Muscle layer of colon (tissue), 2 donors: ENCODE measurements at regions not wholly inside any gene's neighbourhood (a gene's known extent, or its start where the extent isn't known, plus 50 kb on each side); places are given as distances from the start of the nearest gene placed in this dataset.

Experiments used
- H3K27ac ChIP-seq: one replicate; pipeline ENCODE4 v1.7.0; 2013; ENCODE audit warnings: low read depth, mild to moderate bottlenecking, low read length, moderate library complexity
- H3K27me3 ChIP-seq, 2 donors: one replicate each; pipeline ENCODE4 v1.7.0; 2013; ENCODE audit warnings: low read length in 2 of 2, mild to moderate bottlenecking in 2 of 2; ENCODE audit not compliant: insufficient read depth in 2 of 2, control insufficient read depth in 1 of 2
- H3K36me3 ChIP-seq: one replicate; pipeline ENCODE4 v1.7.0; 2013; ENCODE audit warnings: mild to moderate bottlenecking, low read length; ENCODE audit not compliant: insufficient read depth
- H3K4me1 ChIP-seq: one replicate; pipeline ENCODE4 v1.7.0; 2013; ENCODE audit warnings: mild to moderate bottlenecking, low read length; ENCODE audit not compliant: insufficient read depth
- H3K4me3 ChIP-seq, 2 donors: one replicate each; pipeline ENCODE4 v1.7.0; 2013; ENCODE audit warnings: low read length in 2 of 2, low read depth in 1 of 2, mild to moderate bottlenecking in 1 of 2, moderate library complexity in 1 of 2
- H3K9ac ChIP-seq: one replicate; pipeline ENCODE4 v1.7.0; 2013; ENCODE audit warnings: low read length
- H3K9me3 ChIP-seq: one replicate; pipeline ENCODE4 v1.7.0; 2013; ENCODE audit warnings: mild to moderate bottlenecking, low read length
- donor health status: abdominal sarcoma.
- donor health status: Adenocarcinoma of cecum.

DNA sequence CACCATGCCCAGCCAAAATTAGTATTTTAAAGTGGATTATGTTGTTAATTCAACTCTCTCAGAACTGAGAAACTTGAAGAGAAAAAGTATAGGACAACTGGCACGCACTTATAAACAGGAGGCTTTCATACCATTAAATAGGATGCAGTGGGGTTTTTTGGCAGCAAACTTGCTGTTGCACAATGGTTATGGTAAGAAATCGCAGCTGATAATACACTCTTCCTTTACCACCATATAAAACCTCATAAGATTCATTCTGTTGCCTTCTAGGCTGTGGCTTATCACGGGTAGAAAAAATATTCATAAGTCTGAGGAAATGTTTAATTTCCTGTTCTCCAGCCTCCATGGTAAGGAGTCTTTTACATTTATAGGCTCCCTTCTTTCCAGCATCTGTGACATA lies 95.3 kb downstream of the TMCO5A start:
- Histone ChIP-seq H3K9ac (no peak overlapping the region), H3K4me3 (no peak overlapping the region), H3K4me1 (no peaks in the 10 kb centered on the region), H3K27me3 (no peaks in the 10 kb centered on the region), H3K27ac (no peak overlapping the region), H3K36me3 (no peaks in the 10 kb centered on the region), H3K9me3 (no peaks in the 10 kb centered on the region)

GRCh38 chr15:38030609-38031008 lies 96.2 kb downstream of the TMCO5A start:
- Histone ChIP-seq H3K9ac (no peak overlapping the region), H3K36me3 (no peaks in the 10 kb centered on the region), H3K27me3 (no peaks in the 10 kb centered on the region), H3K4me3 (no peak overlapping the region), H3K4me1 (no peaks in the 10 kb centered on the region), H3K27ac (no peak overlapping the region), H3K9me3 (no peaks in the 10 kb centered on the region)

GRCh38 chr15:38035701-38036100 lies 101.3 kb downstream of the TMCO5A start:
- no peak overlapping the region for H3K27ac ChIP-seq

GRCh38 chr15:38036790-38037338 lies 102.4 kb downstream of the TMCO5A start:
- Histone ChIP-seq H3K9me3 (no peaks in the 10 kb centered on the region), H3K4me1 (no peaks in the 10 kb centered on the region), H3K36me3 (no peaks in the 10 kb centered on the region), H3K27me3 (no peaks in the 10 kb centered on the region), H3K27ac (no peak overlapping the region), H3K4me3 (no peak overlapping the region), H3K9ac (no peak overlapping the region)

More at GRCh38 chr15:38035701-38036100, 101.3 kb downstream of the TMCO5A start:
- Histone ChIP-seq H3K9me3 (no peaks in the 10 kb centered on the region), H3K9ac (no peak overlapping the region), H3K36me3 (no peaks in the 10 kb centered on the region), H3K4me3 (no peak overlapping the region), H3K4me1 (no peaks in the 10 kb centered on the region), H3K27me3 (no peaks in the 10 kb centered on the region)

DNA sequence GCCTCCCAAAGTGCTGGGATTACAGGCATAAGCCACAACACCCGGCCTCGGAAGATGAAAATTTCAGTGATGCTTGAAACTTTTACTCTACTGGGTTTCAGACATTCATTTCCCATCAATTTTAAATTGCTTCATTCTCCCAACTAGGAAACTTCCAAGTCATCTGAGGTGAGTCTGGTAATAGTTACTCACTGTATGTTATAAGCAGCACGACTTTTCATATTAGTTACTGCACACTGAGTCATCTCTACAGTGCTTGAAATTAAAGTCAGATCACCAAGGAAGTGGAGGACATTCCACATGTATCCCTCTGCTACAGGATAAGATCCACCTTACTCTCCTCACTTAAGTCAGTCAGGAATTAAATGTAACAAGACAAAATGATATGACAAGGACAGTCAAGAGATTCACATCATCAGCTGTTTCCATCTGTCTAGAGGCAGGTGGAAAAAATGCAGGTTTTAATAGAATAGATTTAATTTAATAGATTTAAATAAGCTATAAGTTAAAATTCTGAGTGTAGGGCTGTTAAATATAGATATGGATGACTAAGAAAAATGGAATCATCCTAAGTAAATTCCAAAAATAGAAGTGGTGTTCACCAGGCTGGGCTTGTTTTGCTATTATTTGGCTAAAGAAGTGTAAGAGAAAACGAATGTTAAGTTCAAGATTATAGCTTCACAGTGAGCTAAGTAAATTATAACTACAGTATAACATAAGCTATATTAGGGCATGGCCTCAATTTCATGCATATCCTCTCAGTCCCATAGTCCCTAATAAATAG lies 104.4 kb downstream of the TMCO5A start:
- no peaks in the 10 kb centered on the region for H3K9me3 ChIP-seq
- no peaks in the 10 kb centered on the region for H3K4me1 ChIP-seq
- no peak overlapping the region for H3K27ac ChIP-seq
- H3K27me3 ChIP-seq = no peaks in the 10 kb centered on the region
- no peak overlapping the region for H3K9ac ChIP-seq
- no peaks in the 10 kb centered on the region for H3K36me3 ChIP-seq
- H3K4me3 ChIP-seq = no peak overlapping the region

DNA sequence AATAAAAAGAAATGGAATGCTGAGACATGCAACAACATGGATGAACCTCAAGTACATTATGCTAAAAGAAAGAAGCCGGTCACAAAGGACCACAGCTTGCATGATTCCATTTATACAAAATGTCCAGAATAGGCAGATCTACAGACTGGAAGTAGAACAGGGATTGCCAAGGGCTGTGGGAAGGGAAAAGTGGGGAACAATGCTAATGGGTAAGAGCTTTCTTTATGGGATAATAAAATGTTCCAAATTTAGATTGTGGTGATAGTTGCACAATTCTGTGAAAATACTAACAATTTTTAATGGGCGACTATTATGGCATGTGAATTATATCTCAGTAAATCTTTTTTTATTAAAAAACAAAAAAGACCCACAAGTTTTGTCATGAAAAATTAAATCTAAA lies 106.2 kb downstream of the TMCO5A start:
- no peak overlapping the region for H3K9ac ChIP-seq
- H3K9me3 ChIP-seq = no peaks in the 10 kb centered on the region
- no peaks in the 10 kb centered on the region for H3K27me3 ChIP-seq
- H3K4me3 ChIP-seq = no peak overlapping the region
- H3K36me3 ChIP-seq = no peaks in the 10 kb centered on the region
- no peak overlapping the region for H3K27ac ChIP-seq
- H3K4me1 ChIP-seq = no peaks in the 10 kb centered on the region

GRCh38 chr15:38041576-38041975 lies 107.1 kb downstream of the TMCO5A start:
- Histone ChIP-seq H3K36me3 (no peaks in the 10 kb centered on the region), H3K27ac (no peak overlapping the region), H3K27me3 (no peaks in the 10 kb centered on the region), H3K4me1 (no peaks in the 10 kb centered on the region), H3K9ac (no peak overlapping the region), H3K9me3 (no peaks in the 10 kb centered on the region), H3K4me3 (no peak overlapping the region)

- no peaks in the 10 kb centered on the region for H3K4me1 ChIP-seq
- no peaks in the 10 kb centered on the region for H3K27me3 ChIP-seq
- H3K27ac ChIP-seq = no peak overlapping the region
- no peak overlapping the region for H3K4me3 ChIP-seq
- no peaks in the 10 kb centered on the region for H3K9me3 ChIP-seq
- H3K9ac ChIP-seq = no peak overlapping the region
- H3K36me3 ChIP-seq = no peaks in the 10 kb centered on the region
Measured at GRCh38 chr15:38042211-38042610, 107.8 kb downstream of the TMCO5A start.

DNA sequence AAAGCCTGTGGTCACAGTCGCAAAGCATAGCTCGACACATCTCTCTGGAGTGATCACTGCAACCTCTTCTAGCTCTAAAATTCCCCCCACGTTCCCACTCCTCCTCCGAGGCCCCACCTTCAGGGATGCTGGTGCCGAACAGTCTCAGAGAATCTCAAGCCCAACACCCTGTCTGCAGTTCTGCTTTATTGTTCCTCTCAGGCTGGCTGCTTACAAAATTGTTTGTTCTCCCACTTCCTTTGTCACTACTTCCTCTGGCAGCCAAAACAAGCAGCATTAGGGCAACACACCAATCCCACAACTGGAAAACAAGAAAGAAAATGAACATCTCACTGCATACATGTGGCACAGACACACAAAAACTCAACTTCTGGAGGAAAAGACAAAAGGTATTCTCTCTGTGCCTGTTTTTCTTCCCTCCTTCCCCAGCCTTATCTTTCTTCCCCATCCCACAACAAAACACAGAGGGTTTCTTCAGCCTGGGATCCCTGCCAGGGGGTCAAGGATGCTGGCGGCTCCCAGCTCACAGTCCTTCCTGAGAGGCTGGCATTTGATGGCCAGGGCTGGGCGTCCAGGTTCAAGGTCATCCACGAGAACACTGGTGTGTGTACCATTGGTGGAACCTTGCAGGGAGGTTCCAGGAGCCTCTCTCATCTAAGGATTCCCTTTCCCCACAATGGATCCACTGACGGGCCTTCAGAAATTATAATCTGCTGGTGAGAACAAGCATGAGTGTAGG lies 108.4 kb downstream of the TMCO5A start:
- H3K4me3 ChIP-seq = no peak overlapping the region
- H3K27ac ChIP-seq = no peak overlapping the region
- no peaks in the 10 kb centered on the region for H3K36me3 ChIP-seq
- H3K9ac ChIP-seq = no peak overlapping the region
- no peaks in the 10 kb centered on the region for H3K9me3 ChIP-seq
- H3K4me1 ChIP-seq = no peaks in the 10 kb centered on the region
- H3K27me3 ChIP-seq = no peaks in the 10 kb centered on the region

- no peak overlapping the region for H3K4me3 ChIP-seq
- H3K27ac ChIP-seq = no peak overlapping the region
- H3K9me3 ChIP-seq = no peaks in the 10 kb centered on the region
- H3K4me1 ChIP-seq = no peaks in the 10 kb centered on the region
- no peak overlapping the region for H3K9ac ChIP-seq
- H3K27me3 ChIP-seq = no peaks in the 10 kb centered on the region
- no peaks in the 10 kb centered on the region for H3K36me3 ChIP-seq
Measured at GRCh38 chr15:38046257-38047051, 112.0 kb downstream of the TMCO5A start.

- H3K27me3 ChIP-seq = no peaks in the 10 kb centered on the region
- no peak overlapping the region for H3K9ac ChIP-seq
- H3K4me1 ChIP-seq = no peaks in the 10 kb centered on the region
- H3K4me3 ChIP-seq = no peak overlapping the region
- H3K27ac ChIP-seq = no peak overlapping the region
- no peaks in the 10 kb centered on the region for H3K9me3 ChIP-seq
- no peaks in the 10 kb centered on the region for H3K36me3 ChIP-seq
Measured at GRCh38 chr15:38048001-38048455, 113.6 kb downstream of the TMCO5A start.
